Liver (tissue), 7 donors: ENCODE measurements at regions not wholly inside any gene's neighbourhood (a gene's known extent, or its start where the extent isn't known, plus 50 kb on each side); places are given as distances from the start of the nearest gene placed in this dataset.

ENCODE experiments used
- DNase-seq: peaks from one replicate; pipeline ENCODE4 v3.0.0-alpha.2; 2017; ENCODE audit warnings: low spot score
- H3K27ac ChIP-seq, 2 donors: one replicate each; pipeline ENCODE4 v1.7.0; 2013; ENCODE audit warnings: inconsistent platforms in 2 of 2, low read length in 2 of 2, control low read depth in 1 of 2, low read depth in 1 of 2, mild to moderate bottlenecking in 1 of 2
- H3K27me3 ChIP-seq, 4 donors: one replicate each; pipeline versions ENCODE4 v1.6.1 to v1.7.0; 2013; ENCODE audit warnings: low read length in 3 of 4, inconsistent platforms in 1 of 4, mild to moderate bottlenecking in 1 of 4, moderate library complexity in 1 of 4; ENCODE audit not compliant: control insufficient read depth in 4 of 4, insufficient read depth in 4 of 4
- H3K36me3 ChIP-seq, 4 donors: one replicate each; pipeline versions ENCODE4 v1.6.1 to v1.7.0; 2013; ENCODE audit warnings: low read length in 3 of 4, mild to moderate bottlenecking in 3 of 4, low read depth in 1 of 4, moderate library complexity in 1 of 4; ENCODE audit not compliant: control insufficient read depth in 4 of 4, insufficient read depth in 3 of 4
- H3K4me1 ChIP-seq, 4 donors: one replicate each; pipeline versions ENCODE4 v1.6.1 to v1.7.0; 2013; ENCODE audit warnings: low read length in 3 of 4, mild to moderate bottlenecking in 3 of 4, moderate library complexity in 1 of 4; ENCODE audit not compliant: control insufficient read depth in 4 of 4, insufficient read depth in 4 of 4
- H3K4me3 ChIP-seq, 3 donors: one replicate each; pipeline versions ENCODE4 v1.6.1 to v1.7.0; 2013; ENCODE audit warnings: low read length in 3 of 3, control low read depth in 1 of 3, low read depth in 1 of 3, mild to moderate bottlenecking in 1 of 3
- H3K9ac ChIP-seq, 2 donors: one replicate each; pipeline ENCODE4 v1.7.0; 2013; ENCODE audit warnings: low read length in 2 of 2, mild to moderate bottlenecking in 2 of 2, moderate library complexity in 2 of 2, control low read depth in 1 of 2, low read depth in 1 of 2
- H3K9me3 ChIP-seq, 4 donors: one replicate each; pipeline versions ENCODE4 v1.6.1 to v1.7.0; 2013; ENCODE audit warnings: low read length in 3 of 4; ENCODE audit not compliant: control insufficient read depth in 4 of 4
- FOXA1 ChIP-seq: IDR thresholded peaks from 2 replicates; pipeline ENCODE4 v1.6.1; 2016; ENCODE audit warnings: antibody characterized with exemption
- FOXA2 ChIP-seq: IDR thresholded peaks from 2 replicates; pipeline ENCODE4 v1.6.1; 2016; ENCODE audit warnings: antibody characterized with exemption
- GABPA ChIP-seq, 2 donors: IDR thresholded peaks in 1 of 2; conservative IDR thresholded peaks in 1 of 2; 2 replicates each; pipeline ENCODE4 v1.6.1; 2016; ENCODE audit warnings: antibody characterized with exemption in 2 of 2, mild to moderate bottlenecking in 1 of 2, moderate library complexity in 1 of 2
- JUND ChIP-seq, 2 donors: IDR thresholded peaks; 2 replicates each; pipeline ENCODE4 v1.6.1; 2016; ENCODE audit warnings: antibody characterized with exemption in 2 of 2
- NR2F2 ChIP-seq: IDR thresholded peaks from 2 replicates; pipeline ENCODE4 v1.6.1; 2016; ENCODE audit warnings: antibody characterized with exemption
- RAD21 ChIP-seq, 2 donors: IDR thresholded peaks; 2 replicates each; pipeline ENCODE4 v1.6.1; 2016; ENCODE audit warnings: antibody characterized with exemption in 2 of 2, mild to moderate bottlenecking in 2 of 2
- RXRA ChIP-seq, 2 donors: IDR thresholded peaks; 2 replicates each; pipeline ENCODE4 v1.6.1; 2017 to 2018; ENCODE audit warnings: antibody characterized with exemption in 2 of 2, mild to moderate bottlenecking in 1 of 2
- SP1 ChIP-seq: IDR thresholded peaks from 2 replicates; pipeline ENCODE4 v1.6.1; 2018; ENCODE audit warnings: antibody characterized with exemption, mild to moderate bottlenecking
- TAF1 ChIP-seq: conservative IDR thresholded peaks from 2 replicates; pipeline ENCODE4 v1.6.1; 2016; ENCODE audit warnings: antibody characterized with exemption, mild to moderate bottlenecking
- YY1 ChIP-seq: IDR thresholded peaks from 2 replicates; pipeline ENCODE4 v1.6.1; 2016; ENCODE audit warnings: antibody characterized with exemption, mild to moderate bottlenecking
- WGBS: extraction: QIAGEN DNeasy Blood & Tissue Kit; methylation state at CpG from one replicate; pipeline ENCODE4 v1.1.7; 2013; 5-methylcytosine and 5-hydroxymethylcytosine counted together
- TF ChIP-seq, protein P1 (sequence below): IDR thresholded peaks from 2 replicates; pipeline ENCODE4 v1.6.1; 2016; ENCODE audit warnings: antibody characterized with exemption
- TF ChIP-seq, protein P2 (sequence below): IDR thresholded peaks from 2 replicates; pipeline ENCODE4 v1.6.1; 2016; ENCODE audit warnings: antibody characterized with exemption, mild to moderate bottlenecking
- TF ChIP-seq, protein P3 (sequence below): IDR thresholded peaks from 2 replicates; pipeline ENCODE4 v1.6.1; 2016; ENCODE audit warnings: antibody characterized with exemption
- TF ChIP-seq, protein P4 (sequence below): IDR thresholded peaks from 2 replicates; pipeline ENCODE4 v1.6.1; 2016; ENCODE audit warnings: antibody characterized with exemption
- donor health status: healthy.
- donor health status: healthy.
- donor health status: healthy.
- donor health status: healthy.

GRCh38 chr1:117686907-117687306, 81.1 kb downstream of the TENT5C start:
- DNase-seq = no peak
- TF ChIP-seq, protein P1, sequence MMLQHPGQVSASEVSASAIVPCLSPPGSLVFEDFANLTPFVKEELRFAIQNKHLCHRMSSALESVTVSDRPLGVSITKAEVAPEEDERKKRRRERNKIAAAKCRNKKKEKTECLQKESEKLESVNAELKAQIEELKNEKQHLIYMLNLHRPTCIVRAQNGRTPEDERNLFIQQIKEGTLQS = no peak
- TF ChIP-seq RAD21 (IDR thresholded peaks at IDR 0.05) (peak in 1 of 2 donors; percentile 13), JUND (IDR thresholded peaks at IDR 0.05) (peak in 1 of 2 donors; percentile 66), FOXA2 (no peak), RXRA (IDR thresholded peaks at IDR 0.05) (peak; percentile 46 to 75), NR2F2 (peak; percentile 72), YY1 (no peak), TAF1 (no peak)
- TF ChIP-seq, protein P2, sequence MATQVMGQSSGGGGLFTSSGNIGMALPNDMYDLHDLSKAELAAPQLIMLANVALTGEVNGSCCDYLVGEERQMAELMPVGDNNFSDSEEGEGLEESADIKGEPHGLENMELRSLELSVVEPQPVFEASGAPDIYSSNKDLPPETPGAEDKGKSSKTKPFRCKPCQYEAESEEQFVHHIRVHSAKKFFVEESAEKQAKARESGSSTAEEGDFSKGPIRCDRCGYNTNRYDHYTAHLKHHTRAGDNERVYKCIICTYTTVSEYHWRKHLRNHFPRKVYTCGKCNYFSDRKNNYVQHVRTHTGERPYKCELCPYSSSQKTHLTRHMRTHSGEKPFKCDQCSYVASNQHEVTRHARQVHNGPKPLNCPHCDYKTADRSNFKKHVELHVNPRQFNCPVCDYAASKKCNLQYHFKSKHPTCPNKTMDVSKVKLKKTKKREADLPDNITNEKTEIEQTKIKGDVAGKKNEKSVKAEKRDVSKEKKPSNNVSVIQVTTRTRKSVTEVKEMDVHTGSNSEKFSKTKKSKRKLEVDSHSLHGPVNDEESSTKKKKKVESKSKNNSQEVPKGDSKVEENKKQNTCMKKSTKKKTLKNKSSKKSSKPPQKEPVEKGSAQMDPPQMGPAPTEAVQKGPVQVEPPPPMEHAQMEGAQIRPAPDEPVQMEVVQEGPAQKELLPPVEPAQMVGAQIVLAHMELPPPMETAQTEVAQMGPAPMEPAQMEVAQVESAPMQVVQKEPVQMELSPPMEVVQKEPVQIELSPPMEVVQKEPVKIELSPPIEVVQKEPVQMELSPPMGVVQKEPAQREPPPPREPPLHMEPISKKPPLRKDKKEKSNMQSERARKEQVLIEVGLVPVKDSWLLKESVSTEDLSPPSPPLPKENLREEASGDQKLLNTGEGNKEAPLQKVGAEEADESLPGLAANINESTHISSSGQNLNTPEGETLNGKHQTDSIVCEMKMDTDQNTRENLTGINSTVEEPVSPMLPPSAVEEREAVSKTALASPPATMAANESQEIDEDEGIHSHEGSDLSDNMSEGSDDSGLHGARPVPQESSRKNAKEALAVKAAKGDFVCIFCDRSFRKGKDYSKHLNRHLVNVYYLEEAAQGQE = no peak
- TF ChIP-seq, protein P3, sequence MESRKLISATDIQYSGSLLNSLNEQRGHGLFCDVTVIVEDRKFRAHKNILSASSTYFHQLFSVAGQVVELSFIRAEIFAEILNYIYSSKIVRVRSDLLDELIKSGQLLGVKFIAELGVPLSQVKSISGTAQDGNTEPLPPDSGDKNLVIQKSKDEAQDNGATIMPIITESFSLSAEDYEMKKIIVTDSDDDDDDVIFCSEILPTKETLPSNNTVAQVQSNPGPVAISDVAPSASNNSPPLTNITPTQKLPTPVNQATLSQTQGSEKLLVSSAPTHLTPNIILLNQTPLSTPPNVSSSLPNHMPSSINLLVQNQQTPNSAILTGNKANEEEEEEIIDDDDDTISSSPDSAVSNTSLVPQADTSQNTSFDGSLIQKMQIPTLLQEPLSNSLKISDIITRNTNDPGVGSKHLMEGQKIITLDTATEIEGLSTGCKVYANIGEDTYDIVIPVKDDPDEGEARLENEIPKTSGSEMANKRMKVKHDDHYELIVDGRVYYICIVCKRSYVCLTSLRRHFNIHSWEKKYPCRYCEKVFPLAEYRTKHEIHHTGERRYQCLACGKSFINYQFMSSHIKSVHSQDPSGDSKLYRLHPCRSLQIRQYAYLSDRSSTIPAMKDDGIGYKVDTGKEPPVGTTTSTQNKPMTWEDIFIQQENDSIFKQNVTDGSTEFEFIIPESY = no peak
- no peak overlapping the region for H3K27ac ChIP-seq
- H3K4me1 ChIP-seq = no peaks in the 10 kb centered on the region
- H3K9me3 ChIP-seq = no peaks in the 10 kb centered on the region
- no peaks in the 10 kb centered on the region for H3K36me3 ChIP-seq
- no peak overlapping the region for H3K9ac ChIP-seq
- 73% methylated on average over 2 of the region's 2 CpGs for WGBS
- no peak overlapping the region for H3K4me3 ChIP-seq
- no peaks in the 10 kb centered on the region for H3K27me3 ChIP-seq

DNA sequence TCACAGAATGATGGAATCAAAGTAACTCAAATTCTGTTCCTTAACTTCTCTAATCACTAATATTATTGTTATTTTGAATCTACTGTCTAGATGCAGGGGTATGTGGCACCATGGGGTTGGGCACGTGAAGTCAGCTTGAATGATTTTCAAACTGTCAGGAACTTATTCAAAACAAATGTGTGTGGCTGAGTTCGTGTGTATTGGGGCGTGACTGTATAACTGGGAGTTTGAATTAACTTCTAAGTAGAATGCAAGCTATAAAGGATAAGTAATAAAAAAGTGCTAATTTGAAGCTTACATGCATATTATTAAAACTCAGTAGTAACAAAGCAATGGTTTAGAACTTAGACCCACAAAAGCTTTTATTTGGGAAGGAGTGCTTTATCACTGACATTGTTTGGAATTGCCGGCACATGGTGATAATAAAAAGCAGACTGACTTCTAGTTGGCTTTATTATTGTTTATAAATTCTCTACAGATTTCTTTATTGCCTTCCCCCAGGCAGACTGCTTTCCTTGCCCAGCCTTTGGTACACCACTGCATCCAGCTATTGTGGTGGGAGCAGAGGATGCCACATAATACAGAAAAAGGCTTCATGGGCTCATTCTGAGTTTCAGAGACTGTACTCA, 84.3 kb downstream of the TENT5C start:
- no peak for DNase-seq
- no peaks in the 10 kb centered on the region for H3K4me1 ChIP-seq
- H3K4me3 ChIP-seq = no peak overlapping the region
- H3K27ac ChIP-seq = no peak overlapping the region
- 65% methylated on average over 4 of the region's 4 CpGs for WGBS
- H3K9ac ChIP-seq = no peak overlapping the region
- no peaks in the 10 kb centered on the region for H3K27me3 ChIP-seq
- TF ChIP-seq, protein P4, sequence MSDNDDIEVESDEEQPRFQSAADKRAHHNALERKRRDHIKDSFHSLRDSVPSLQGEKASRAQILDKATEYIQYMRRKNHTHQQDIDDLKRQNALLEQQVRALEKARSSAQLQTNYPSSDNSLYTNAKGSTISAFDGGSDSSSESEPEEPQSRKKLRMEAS = no peak
- TF ChIP-seq FOXA2 (no peak), RAD21 (IDR thresholded peaks at IDR 0.05) (no peak), GABPA (IDR thresholded peaks at IDR 0.05 in 1 of 2, conservative IDR thresholded peaks at IDR 0.05 in 1 of 2) (no peak), SP1 (no peak), FOXA1 (no peak)
- TF ChIP-seq, protein P3 = no peak
- no peaks in the 10 kb centered on the region for H3K36me3 ChIP-seq
- no peaks in the 10 kb centered on the region for H3K9me3 ChIP-seq
